ENCODE measurements at regions not wholly inside any gene's neighbourhood (a gene's known extent, or its start where the extent isn't known, plus 50 kb on each side); places are given as distances from the start of the nearest gene placed in this dataset.

DNA sequence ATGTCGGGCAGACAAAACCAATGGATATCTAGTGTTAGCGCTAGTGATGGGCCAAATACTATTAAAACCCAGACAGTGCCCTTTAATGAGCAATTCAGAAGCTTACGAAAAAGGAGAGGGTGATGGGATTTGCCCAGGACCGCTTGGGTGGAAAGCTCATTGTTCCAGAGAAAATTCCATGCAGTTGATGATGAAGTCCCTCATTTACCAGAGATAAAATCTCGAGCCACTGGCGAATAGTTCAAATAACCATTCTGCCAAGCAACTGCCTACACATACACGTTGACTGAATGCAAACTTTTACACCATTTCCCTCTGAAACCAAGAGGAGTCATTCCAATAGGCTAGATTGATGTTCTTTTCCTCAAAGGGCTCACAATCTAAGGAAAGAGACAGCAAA, 73.6 kb upstream of the ARL4C start:
- Histone ChIP-seq H2AFZ (ENCODE audit: control insufficient read depth, low read length) (no peak overlapping the region), H3K27me3 (ENCODE audit: control insufficient read depth, extremely low read depth, insufficient read depth, low read length) (peaks cover 10% of the 10 kb centered on the region), H3K9me1 (ENCODE audit: control insufficient read depth, extremely low read depth, insufficient read depth, low read length) (no peaks in the 10 kb centered on the region), H3K36me3 (ENCODE audit: control insufficient read depth in 2 of 2, extremely low read depth in 1 of 2, insufficient read depth in 2 of 2, low read length in 2 of 2) (no peaks in the 10 kb centered on the region), H3K9me3 (ENCODE audit: control insufficient read depth, low read depth, low read length) (no peaks in the 10 kb centered on the region), H3K9ac (ENCODE audit: control insufficient read depth, extremely low read depth, insufficient read depth, low read length) (no peak overlapping the region), H3K79me2 (ENCODE audit: control insufficient read depth, insufficient read depth, low read length) (no peaks in the 10 kb centered on the region), H3K4me1 (ENCODE audit: control insufficient read depth, extremely low read depth, insufficient read depth, low read length) (no peaks in the 10 kb centered on the region), H4K20me1 (ENCODE audit: control insufficient read depth, extremely low read depth, insufficient read depth, low read length) (no peaks in the 10 kb centered on the region), H3K27ac (ENCODE audit: control insufficient read depth, insufficient read depth, low read length) (no peak overlapping the region), H3K4me3 (ENCODE audit: control insufficient read depth in 2 of 3, extremely low read depth in 1 of 3, insufficient read depth in 2 of 3, low read depth in 1 of 3, low read length in 3 of 3) (no peak overlapping the region), H3K4me2 (ENCODE audit: control insufficient read depth, extremely low read depth, insufficient read depth, low read depth, low read length) (no peak overlapping the region)
- FAIRE-seq (no peak), DNase-seq (ENCODE audit: low read depth, low spot score) (no peak)
- dilution Hi-C loops (cut with MboI; ENCODE audit: extremely low pct_ligation_motif_present, low sequenced_read_pairs) = loop anchor here (25.0 kb wide), 1 partner anchor 542 kb away; no protein-coding TSS in a partner anchor
- no peak for TF ChIP-seq EZH2 (IDR thresholded peaks at IDR 0.05; ENCODE audit: low read length)
- TF ChIP-seq CTCF (optimal IDR thresholded peaks at IDR 0.05 in 1 of 3, IDR thresholded peaks at IDR 0.05 in 1 of 3, conservative IDR thresholded peaks at IDR 0.05 in 1 of 3; ENCODE audit: extremely low read depth in 1 of 3, insufficient read depth in 2 of 3, low read length in 3 of 3) = no peak

- no peak overlapping the region for H3K4me2 ChIP-seq (ENCODE audit: control insufficient read depth, extremely low read depth, insufficient read depth, low read depth, low read length)
- DNase-seq (ENCODE audit: low read depth, low spot score) (no peak), FAIRE-seq (no peak)
- no peaks in the 10 kb centered on the region for H4K20me1 ChIP-seq (ENCODE audit: control insufficient read depth, extremely low read depth, insufficient read depth, low read length)
- H3K4me3 ChIP-seq (ENCODE audit: control insufficient read depth in 2 of 3, extremely low read depth in 1 of 3, insufficient read depth in 2 of 3, low read depth in 1 of 3, low read length in 3 of 3) = no peak overlapping the region
- H3K36me3 ChIP-seq (ENCODE audit: control insufficient read depth in 2 of 2, extremely low read depth in 1 of 2, insufficient read depth in 2 of 2, low read length in 2 of 2) = no peaks in the 10 kb centered on the region
- TF ChIP-seq CTCF (optimal IDR thresholded peaks at IDR 0.05 in 1 of 3, IDR thresholded peaks at IDR 0.05 in 1 of 3, conservative IDR thresholded peaks at IDR 0.05 in 1 of 3; ENCODE audit: extremely low read depth in 1 of 3, insufficient read depth in 2 of 3, low read length in 3 of 3) (no peak), EZH2 (IDR thresholded peaks at IDR 0.05; ENCODE audit: low read length) (no peak)
- H3K9me1 ChIP-seq (ENCODE audit: control insufficient read depth, extremely low read depth, insufficient read depth, low read length) = no peaks in the 10 kb centered on the region
- peaks cover 10% of the 10 kb centered on the region for H3K27me3 ChIP-seq (ENCODE audit: control insufficient read depth, extremely low read depth, insufficient read depth, low read length)
- no peaks in the 10 kb centered on the region for H3K9me3 ChIP-seq (ENCODE audit: control insufficient read depth, low read depth, low read length)
- H3K9ac ChIP-seq (ENCODE audit: control insufficient read depth, extremely low read depth, insufficient read depth, low read length) = no peak overlapping the region
- no peak overlapping the region for H2AFZ ChIP-seq (ENCODE audit: control insufficient read depth, low read length)
- no peaks in the 10 kb centered on the region for H3K4me1 ChIP-seq (ENCODE audit: control insufficient read depth, extremely low read depth, insufficient read depth, low read length)
- no peaks in the 10 kb centered on the region for H3K79me2 ChIP-seq (ENCODE audit: control insufficient read depth, insufficient read depth, low read length)
- no peak overlapping the region for H3K27ac ChIP-seq (ENCODE audit: control insufficient read depth, insufficient read depth, low read length)
- dilution Hi-C loops (cut with MboI; ENCODE audit: extremely low pct_ligation_motif_present, low sequenced_read_pairs) = loop anchor here (25.0 kb wide), 1 partner anchor 542 kb away; no protein-coding TSS in a partner anchor
Observed at GRCh38 chr2:234569776-234570430, 73.0 kb upstream of the ARL4C start.

Measured in keratinocyte (primary cell).